KMS-11 (cell line): ENCODE measurements at regions not wholly inside any gene's neighbourhood (a gene's known extent, or its start where the extent isn't known, plus 50 kb on each side); places are given as distances from the start of the nearest gene placed in this dataset.

ENCODE experiments used
- H2AFZ ChIP-seq: fragments of 200-600 bp; sonication (generic); 2 replicates; pipeline ENCODE4 v1.6.1; 2016; ENCODE audit warnings: antibody characterized with exemption, mixed run types, low read depth
- H3K27ac ChIP-seq: fragments of 200-600 bp; sonication (generic); 2 replicates; pipeline ENCODE4 v1.6.1; 2016; ENCODE audit warnings: mild to moderate bottlenecking, mixed run types
- H3K27me3 ChIP-seq: fragments of 200-600 bp; sonication (generic); 2 replicates; pipeline ENCODE4 v1.6.1; 2017; ENCODE audit warnings: mild to moderate bottlenecking, low read depth, mixed run types, moderate library complexity; ENCODE audit not compliant: insufficient read depth
- H3K36me3 ChIP-seq: fragments of 200-600 bp; sonication (generic); 2 replicates; pipeline ENCODE4 v1.6.1; 2017; ENCODE audit warnings: mild to moderate bottlenecking, mixed run types; ENCODE audit not compliant: insufficient read depth
- H3K4me1 ChIP-seq: fragments of 200-600 bp; sonication (generic); 2 replicates; pipeline ENCODE4 v1.6.1; 2016; ENCODE audit warnings: mild to moderate bottlenecking, low read depth, mixed run types; ENCODE audit not compliant: poor library complexity, severe bottlenecking
- H3K4me2 ChIP-seq: fragments of 200-600 bp; sonication (generic); 2 replicates; pipeline ENCODE4 v1.7.0; 2016; ENCODE audit warnings: mild to moderate bottlenecking, mixed run types
- H3K4me3 ChIP-seq: fragments of 200-600 bp; sonication (generic); IDR thresholded peaks from 2 replicates; pipeline ENCODE4 v1.6.1; 2017; ENCODE audit warnings: low read depth, low read length, mixed read lengths; ENCODE audit not compliant: insufficient read depth
- H3K79me2 ChIP-seq: fragments of 200-600 bp; sonication (generic); 2 replicates; pipeline ENCODE4 v1.6.1; 2016; ENCODE audit warnings: low read depth, mixed run types; ENCODE audit not compliant: insufficient read depth
- H3K9ac ChIP-seq: fragments of 200-600 bp; sonication (generic); 2 replicates; pipeline ENCODE4 v1.6.1; 2016; ENCODE audit warnings: mild to moderate bottlenecking, mixed run types
- H4K20me1 ChIP-seq: fragments of 200-600 bp; sonication (generic); 2 replicates; pipeline ENCODE4 v1.6.1; 2016; ENCODE audit warnings: mild to moderate bottlenecking, mixed run types; ENCODE audit not compliant: insufficient read depth
- CTCF ChIP-seq: fragments of 200-600 bp; sonication (generic); conservative IDR thresholded peaks from 2 replicates; pipeline ENCODE4 v1.6.1; 2017; ENCODE audit warnings: low read depth, mild to moderate bottlenecking, antibody characterized with exemption, low read length, moderate library complexity, mixed read lengths

DNA sequence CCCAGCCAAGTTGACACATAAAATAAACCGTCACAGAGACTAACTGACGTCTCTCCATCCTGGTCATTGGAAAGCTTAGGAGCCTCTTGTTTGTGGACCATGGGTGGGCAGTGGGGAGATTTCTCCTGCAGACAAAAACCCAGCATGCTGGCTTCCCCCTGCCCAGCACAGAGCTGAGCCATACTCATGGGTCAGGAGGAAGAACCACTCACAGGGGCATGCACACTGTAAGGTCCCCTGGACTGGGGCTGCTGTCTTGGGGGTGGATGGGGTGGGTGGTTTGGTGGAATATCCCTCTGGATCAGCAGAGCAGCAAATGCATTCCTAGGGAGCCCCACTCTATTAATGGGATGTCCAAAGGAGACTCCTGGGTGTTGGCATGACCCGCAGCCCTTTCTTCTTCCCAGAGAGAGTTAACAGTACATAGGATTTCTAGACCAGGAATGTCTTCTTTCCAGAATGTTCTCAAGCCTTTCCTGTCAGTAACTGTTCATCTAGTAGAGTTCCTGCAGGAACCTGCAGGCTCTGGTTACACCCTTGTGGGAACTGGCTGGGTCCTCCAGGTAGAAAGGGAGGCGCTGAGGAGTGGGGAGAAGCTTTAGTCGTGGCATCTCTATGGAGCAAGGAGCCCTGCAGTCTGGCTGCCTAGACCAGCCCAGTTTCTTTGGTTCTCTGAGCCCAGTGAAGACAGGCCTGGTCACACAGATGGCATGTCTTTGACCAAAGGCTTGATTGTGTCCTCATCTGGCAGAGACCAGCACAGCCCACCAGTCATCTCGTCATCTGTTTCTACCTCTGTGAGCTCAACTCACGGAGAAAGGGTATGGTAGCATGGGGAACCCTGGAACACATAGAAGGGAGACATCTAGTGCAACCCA, 73.4 kb upstream of the PRR23C start:
- no peak overlapping the region for H2AFZ ChIP-seq
- H3K4me2 ChIP-seq: no peak overlapping the region
- H3K4me1 ChIP-seq: peaks cover 11% of the 10 kb centered on the region
- H3K4me3 ChIP-seq: no peak overlapping the region
- H3K79me2 ChIP-seq: no peaks in the 10 kb centered on the region
- no peaks in the 10 kb centered on the region for H4K20me1 ChIP-seq
- H3K27ac ChIP-seq: no peak overlapping the region
- no peak overlapping the region for H3K9ac ChIP-seq
- H3K27me3 ChIP-seq: no peaks in the 10 kb centered on the region
- no peaks in the 10 kb centered on the region for H3K36me3 ChIP-seq
- TF ChIP-seq CTCF: no peak

DNA sequence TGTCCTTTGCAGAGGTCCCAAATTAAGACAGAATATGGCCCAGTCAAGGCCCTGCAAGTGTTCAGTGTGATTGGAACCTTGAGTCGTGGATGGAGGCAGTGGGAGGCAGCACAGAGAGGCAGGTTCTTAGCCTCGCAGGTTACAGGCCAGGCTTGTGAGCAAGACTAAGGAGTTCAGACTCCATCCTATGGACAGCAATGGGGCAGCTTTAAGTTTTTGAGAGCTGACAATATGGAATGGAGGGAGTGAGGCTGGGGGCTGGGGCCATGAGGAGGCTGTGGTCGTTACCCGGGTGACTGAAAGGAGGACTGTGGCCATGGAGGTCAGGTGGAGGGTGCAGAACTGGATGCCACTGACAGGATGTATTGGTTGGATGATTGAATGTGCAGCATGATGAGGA, 74.1 kb upstream of the PRR23C start:
- no peaks in the 10 kb centered on the region for H3K79me2 ChIP-seq
- H4K20me1 ChIP-seq: no peaks in the 10 kb centered on the region
- no peak for TF ChIP-seq CTCF
- H3K9ac ChIP-seq: no peak overlapping the region
- H3K27ac ChIP-seq: no peak overlapping the region
- H3K36me3 ChIP-seq: no peaks in the 10 kb centered on the region
- H3K27me3 ChIP-seq: no peaks in the 10 kb centered on the region
- H2AFZ ChIP-seq: no peak overlapping the region
- peaks cover 11% of the 10 kb centered on the region for H3K4me1 ChIP-seq
- H3K4me3 ChIP-seq: no peak overlapping the region
- H3K4me2 ChIP-seq: no peak overlapping the region

GRCh38 chr3:139119331-139120025, 74.8 kb upstream of the PRR23C start:
- H2AFZ ChIP-seq: no peak overlapping the region
- no peak overlapping the region for H3K4me2 ChIP-seq
- H3K79me2 ChIP-seq: no peaks in the 10 kb centered on the region
- no peaks in the 10 kb centered on the region for H3K36me3 ChIP-seq
- no peak overlapping the region for H3K9ac ChIP-seq
- no peak overlapping the region for H3K4me3 ChIP-seq
- TF ChIP-seq CTCF: no peak
- H3K27me3 ChIP-seq: no peaks in the 10 kb centered on the region
- no peaks in the 10 kb centered on the region for H4K20me1 ChIP-seq
- H3K4me1 ChIP-seq: peaks cover 11% of the 10 kb centered on the region
- no peak overlapping the region for H3K27ac ChIP-seq

DNA sequence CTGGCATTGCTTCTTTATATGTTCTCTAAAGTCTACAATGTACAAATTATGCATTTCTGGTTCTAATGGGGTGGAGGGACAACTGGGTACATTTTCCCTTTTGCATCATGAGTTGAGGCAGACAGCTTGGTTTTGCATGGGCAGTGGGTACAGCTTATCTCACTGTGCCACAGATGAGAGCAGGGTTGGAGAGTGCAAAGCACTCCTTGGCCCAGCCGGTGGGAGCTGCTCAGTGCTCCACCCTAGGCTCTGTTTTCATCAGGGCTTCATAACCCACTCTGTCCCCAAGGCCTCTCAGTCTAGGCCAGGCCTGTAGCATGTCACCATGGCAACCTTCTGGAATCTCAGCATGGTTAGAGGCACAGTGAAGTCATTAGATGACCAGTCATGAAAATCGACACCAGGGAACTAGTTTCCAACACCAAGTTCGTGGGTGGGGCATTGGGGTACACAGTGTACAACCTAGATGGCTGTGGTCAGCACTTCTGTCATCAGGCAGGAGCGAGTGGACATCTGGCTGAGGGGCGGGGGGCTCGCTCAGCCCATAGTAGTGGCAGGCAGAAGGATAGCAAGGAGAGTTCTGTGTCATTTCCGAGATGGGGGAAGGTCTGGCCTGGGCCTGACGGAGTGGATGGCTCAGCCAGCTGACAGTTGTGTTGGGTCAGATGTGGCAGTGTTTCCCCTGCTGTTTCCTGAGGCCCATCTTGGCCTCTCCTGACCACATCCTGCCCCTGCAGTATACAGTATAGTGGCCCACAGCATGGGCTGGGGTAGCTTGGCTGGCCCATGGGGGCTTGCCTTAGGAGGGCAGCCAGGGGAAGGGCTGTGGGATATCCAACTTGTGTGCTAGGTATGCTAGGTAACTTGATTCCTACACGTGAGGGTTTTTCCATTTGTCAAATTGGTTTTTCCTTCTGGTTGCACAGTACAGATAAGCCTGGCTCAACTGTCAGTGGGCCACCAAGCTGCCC, 75.7 kb upstream of the PRR23C start:
- H3K27ac ChIP-seq: no peak overlapping the region
- no peak overlapping the region for H3K4me3 ChIP-seq
- H3K4me2 ChIP-seq: no peak overlapping the region
- no peak overlapping the region for H3K9ac ChIP-seq
- H3K79me2 ChIP-seq: no peaks in the 10 kb centered on the region
- H3K36me3 ChIP-seq: no peaks in the 10 kb centered on the region
- no peak for TF ChIP-seq CTCF
- H3K27me3 ChIP-seq: no peaks in the 10 kb centered on the region
- H4K20me1 ChIP-seq: no peaks in the 10 kb centered on the region
- no peak overlapping the region for H2AFZ ChIP-seq
- peaks cover 11% of the 10 kb centered on the region for H3K4me1 ChIP-seq
